GM12873 (cell line): ENCODE measurements at regions not wholly inside any gene's neighbourhood (a gene's known extent, or its start where the extent isn't known, plus 50 kb on each side); places are given as distances from the start of the nearest gene placed in this dataset.
A peak's percentile ranks its signal among the peaks of the same experiment; 100 is the strongest.

Experiments used
- CTCF ChIP-seq: IDR thresholded peaks from 2 replicates; pipeline ENCODE4 v1.5.1; 2012; ENCODE audit warnings: low read depth, mild to moderate bottlenecking, moderate library complexity, low read length, control low read depth; ENCODE audit not compliant: insufficient read depth; ENCODE audit errors: missing control alignments

GRCh38 chr20:41746635-41747034, 128.5 kb upstream of the CHD6 start:
- TF ChIP-seq CTCF, result peak; percentile 28

- peak; percentile 94 for TF ChIP-seq CTCF
Observed at GRCh38 chr20:41738604-41739206, 120.5 kb upstream of the CHD6 start.

GRCh38 chr20:41735949-41736348, 117.8 kb upstream of the CHD6 start:
- TF ChIP-seq CTCF, result no peak

- peak; percentile 99 for TF ChIP-seq CTCF
Observed at GRCh38 chr20:41734506-41734945, 116.3 kb upstream of the CHD6 start.

GRCh38 chr20:41733151-41733550, 115.0 kb upstream of the CHD6 start:
- no peak for TF ChIP-seq CTCF

GRCh38 chr20:41726727-41727126, 108.5 kb upstream of the CHD6 start:
- no peak for TF ChIP-seq CTCF

GRCh38 chr20:41719151-41719550, 101.0 kb upstream of the CHD6 start:
- no peak for TF ChIP-seq CTCF
